IMR-90 (cell line): ENCODE measurements at regions not wholly inside any gene's neighbourhood (a gene's known extent, or its start where the extent isn't known, plus 50 kb on each side); places are given as distances from the start of the nearest gene placed in this dataset.
"Not testable (repeated sequence)": the region's sequence is repeated elsewhere in the genome, so short reads cannot be mapped to it uniquely, and the experiment has no call there.

Source experiments
- ATAC-seq: fragments of 200-7000 bp; cut with Tn5 transposase; 2 replicates; pipeline ENCODE4 v1.9.1; 2020; ENCODE audit warnings: low read depth, mild to moderate bottlenecking, moderate library complexity
- BruUV-seq: library from RNA; stranded (reverse); fragments of 400-500 nt; replicated peaks from 2 replicates; lab custom pipeline; 2021; lab: Mats Ljungman, UMichigan
- CTCF ChIA-PET: fragments of 300-600 bp; formaldehyde crosslinking; extraction: SDS; loops from one replicate; lab custom pipeline; 2021; ENCODE audit warnings: antibody characterized with exemption; lab: Yijun Ruan, JAX
- POLR2A ChIA-PET: fragments of 300-600 bp; sonication (Branson Sonifier 250); formaldehyde crosslinking; loops from one replicate; lab custom pipeline; 2022; ENCODE audit warnings: antibody characterized with exemption; ENCODE audit not compliant: unreplicated experiment; lab: Charles Lee
- DNase-seq: peaks from one replicate; pipeline ENCODE4 v3.0.0; 2013
- H2AFZ ChIP-seq: replicated peaks from 2 replicates; pipeline ENCODE3; 2013; ENCODE audit warnings: low read length, mild to moderate bottlenecking; ENCODE audit not compliant: poor library complexity
- H2AK5ac ChIP-seq: 2 replicates; pipeline ENCODE4 v1.6.1; 2013; ENCODE audit warnings: low read depth, low read length, inconsistent platforms
- H2AK9ac ChIP-seq: replicated peaks from 2 replicates; pipeline ENCODE3; 2013; ENCODE audit warnings: mild to moderate bottlenecking, low read depth, low read length, moderate library complexity; ENCODE audit not compliant: poor library complexity
- H2BK120ac ChIP-seq: 2 replicates; pipeline ENCODE4 v1.6.1; 2013; ENCODE audit warnings: low read depth, low read length, inconsistent platforms
- H2BK15ac ChIP-seq: 3 replicates; pipeline ENCODE4 v1.6.1; 2013; ENCODE audit warnings: low read depth, low read length, inconsistent platforms
- H2BK20ac ChIP-seq: 2 replicates; pipeline ENCODE4 v1.6.1; 2013; ENCODE audit warnings: low read depth, mild to moderate bottlenecking, inconsistent platforms, low read length, moderate library complexity
- H2BK5ac ChIP-seq: 2 replicates; pipeline ENCODE4 v1.6.1; 2013; ENCODE audit warnings: mild to moderate bottlenecking, low read depth, low read length, inconsistent platforms; ENCODE audit not compliant: poor library complexity, severe bottlenecking
- H3K14ac ChIP-seq: replicated peaks from 2 replicates; pipeline ENCODE4 v1.6.1; 2013; ENCODE audit warnings: low read depth, low read length, inconsistent platforms
- H3K18ac ChIP-seq: 2 replicates; pipeline ENCODE4 v1.6.1; 2013; ENCODE audit warnings: low read depth, low read length, control low read depth
- H3K23ac ChIP-seq: 2 replicates; pipeline ENCODE4 v1.6.1; 2013; ENCODE audit warnings: low read depth, low read length, inconsistent platforms
- H3K27ac ChIP-seq: 2 replicates; pipeline ENCODE4 v1.5.1; 2013; ENCODE audit warnings: mild to moderate bottlenecking, control low read depth, low read length; ENCODE audit not compliant: insufficient read depth
- H3K27me3 ChIP-seq: 2 replicates; pipeline ENCODE4 v1.6.1; 2013; ENCODE audit warnings: low read length; ENCODE audit not compliant: control insufficient read depth, insufficient read depth
- H3K36me3 ChIP-seq: 2 replicates; pipeline ENCODE4 v1.6.1; 2013; ENCODE audit warnings: low read length, mixed read lengths; ENCODE audit not compliant: control insufficient read depth, insufficient read depth
- H3K4ac ChIP-seq: 2 replicates; pipeline ENCODE4 v1.6.1; 2013; ENCODE audit warnings: low read depth, low read length, inconsistent platforms
- H3K4me1 ChIP-seq: 2 replicates; pipeline ENCODE4 v1.6.1; 2013; ENCODE audit warnings: low read length, mixed read lengths; ENCODE audit not compliant: control insufficient read depth, insufficient read depth
- H3K4me2 ChIP-seq: 2 replicates; pipeline ENCODE4 v1.6.1; 2013; ENCODE audit warnings: low read depth, mild to moderate bottlenecking, control low read depth, low read length, moderate library complexity
- H3K4me3 ChIP-seq: 2 replicates; pipeline ENCODE4 v1.5.1; 2013; ENCODE audit warnings: low read depth, mild to moderate bottlenecking, control low read depth, low read length, moderate library complexity; ENCODE audit not compliant: insufficient read depth
- H3K56ac ChIP-seq: 2 replicates; pipeline ENCODE4 v1.6.1; 2013; ENCODE audit warnings: low read length, inconsistent platforms; ENCODE audit not compliant: insufficient read depth; ENCODE audit errors: extremely low read depth
- H3K79me1 ChIP-seq, 2 experiments: 2 replicates each; pipeline ENCODE4 v1.6.1; 2013; ENCODE audit warnings: low read length in 2 of 2, inconsistent platforms in 1 of 2, low read depth in 1 of 2
- H3K9ac ChIP-seq: 2 replicates; pipeline ENCODE4 v1.6.1; 2013; ENCODE audit warnings: low read depth, low read length, control low read depth
- H3K9me1 ChIP-seq: 2 replicates; pipeline ENCODE4 v1.6.1; 2013; ENCODE audit warnings: low read length, inconsistent platforms; ENCODE audit not compliant: insufficient read depth
- H3K9me3 ChIP-seq: 2 replicates; pipeline ENCODE4 v1.6.1; 2013; ENCODE audit warnings: low read length; ENCODE audit not compliant: control insufficient read depth, insufficient read depth
- H4K20me1 ChIP-seq: 2 replicates; pipeline ENCODE4 v1.6.1; 2013; ENCODE audit warnings: low read length, inconsistent platforms; ENCODE audit not compliant: insufficient read depth
- H4K5ac ChIP-seq: 2 replicates; pipeline ENCODE4 v1.6.1; 2013; ENCODE audit warnings: mild to moderate bottlenecking, low read depth, low read length, control low read depth
- H4K8ac ChIP-seq, 2 experiments: 2 replicates each; pipeline ENCODE4 v1.6.1; 2013; ENCODE audit warnings: low read depth in 2 of 2, low read length in 2 of 2, control low read depth in 1 of 2, inconsistent platforms in 1 of 2
- H4K91ac ChIP-seq: 2 replicates; pipeline ENCODE4 v1.6.1; 2013; ENCODE audit warnings: low read depth, low read length, inconsistent platforms; ENCODE audit not compliant: insufficient read depth
- WGBS, 2 experiments: methylation state at CpG; one replicate each; pipeline versions ENCODE4 v1.1.5 to v1.1.7; 2013; ENCODE audit warnings: missing lambda C conversion rate in 2 of 2; ENCODE audit not compliant: insufficient read length in 1 of 2; ENCODE audit errors: extremely low coverage in 2 of 2; 5-methylcytosine and 5-hydroxymethylcytosine counted together
- dilution Hi-C: fragments of 300-500 bp; cut with HindIII; formaldehyde crosslinking; loops from one replicate; pipeline ENCODE4 v1.14.3; 2018; ENCODE audit warnings: low sequenced_read_pairs; ENCODE audit not compliant: unreplicated experiment
- in situ Hi-C: fragments of 300-500 bp; cut with MboI; formaldehyde crosslinking; loops from 3 replicates; pipeline ENCODE4 v1.14.3; 2019; ENCODE audit warnings: low sequenced_read_pairs, inconsistent platforms, mixed read lengths
- intact Hi-C: fragments of 100-400 bp; cut with micrococcal nuclease; formaldehyde crosslinking; loops from 2 replicates; pipeline ENCODE4 v1.10.0; 2022

GRCh38 chr5:167299861-167300260 is 991.6 kb upstream of the WWC1 start:
- in situ Hi-C loops, H3K23ac ChIP-seq, H2BK20ac ChIP-seq, H3K9me3 ChIP-seq, H3K4me3 ChIP-seq, dilution Hi-C loops, H3K4me2 ChIP-seq, H3K36me3 ChIP-seq, H3K27ac ChIP-seq, H3K4me1 ChIP-seq, H3K14ac ChIP-seq, H2BK15ac ChIP-seq, ATAC-seq, H2BK5ac ChIP-seq, CTCF ChIA-PET, H3K56ac ChIP-seq, DNase-seq, H4K5ac ChIP-seq, BruUV-seq, H4K8ac ChIP-seq, H3K79me1 ChIP-seq, H4K91ac ChIP-seq, H3K18ac ChIP-seq, H2AFZ ChIP-seq, H2AK5ac ChIP-seq, H3K4ac ChIP-seq, H3K9ac ChIP-seq, H3K9me1 ChIP-seq, H2BK120ac ChIP-seq, H2AK9ac ChIP-seq, H4K20me1 ChIP-seq, H3K27me3 ChIP-seq: not testable (repeated sequence)
- 83% methylated on average over 1 of the region's 7 CpGs; no CpG with 5 or more reads in 1 of the 2 experiments for WGBS, 2 experiments
- POLR2A ChIA-PET = interaction anchor here (1.1 kb wide), 1 partner anchor 16 kb away, joined by 3 read pairs; no protein-coding TSS in a partner anchor
- intact Hi-C loops = loop anchor here (5.0 kb wide), 1 partner anchor 63 kb away; no protein-coding TSS in a partner anchor
